ENCODE measurements at regions not wholly inside any gene's neighbourhood (a gene's known extent, or its start where the extent isn't known, plus 50 kb on each side); places are given as distances from the start of the nearest gene placed in this dataset.

DNA sequence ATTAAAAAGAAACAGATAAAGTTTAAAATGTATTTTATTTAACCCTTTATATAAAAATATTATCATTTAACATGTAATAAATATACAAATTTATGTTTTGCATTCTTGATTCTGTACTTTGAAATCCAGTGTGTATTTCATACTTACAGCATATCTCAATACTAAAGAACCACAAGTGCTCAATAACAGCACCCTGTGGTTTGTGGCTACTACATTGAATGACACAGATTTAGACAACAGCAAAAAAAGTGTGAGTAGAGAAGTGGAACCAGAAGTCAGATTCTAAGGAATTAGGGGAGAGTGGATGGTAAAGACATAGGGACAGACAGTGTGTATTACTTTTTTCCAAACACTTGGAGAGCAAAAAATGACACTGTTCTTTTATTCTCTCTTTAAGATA lies 524.5 kb downstream of the BMP2 start:
- no peaks in the 10 kb centered on the region for H3K27me3 ChIP-seq (ENCODE audit: control insufficient read depth, insufficient read depth, low read length)
- POLR2A ChIA-PET = interaction anchor here (0.6 kb wide), 1 partner anchor 188 kb away, joined by 3 read pairs; no protein-coding TSS in a partner anchor
- no peaks in the 10 kb centered on the region for H3K9me3 ChIP-seq (ENCODE audit: control insufficient read depth, insufficient read depth, low read depth, low read length)
- H3K27ac ChIP-seq (ENCODE audit: low read length) = no peak overlapping the region
- in situ Hi-C loops (cut with HindIII; ENCODE audit: low pct_unique_long_range_greater_than_20kb, low sequenced_read_pairs) (no loop called here), intact Hi-C loops (cut with micrococcal nuclease; ENCODE audit: unreplicated experiment) (no loop called here)
- TF ChIP-seq TCF7L2 (IDR thresholded peaks at IDR 0.05; ENCODE audit: low read depth, low read length) = no peak
- TF ChIP-seq REST (IDR thresholded peaks at IDR 0.05; ENCODE audit: insufficient read depth in 1 of 2, low read depth in 2 of 2, low read length in 1 of 2) = no peak
- TF ChIP-seq POLR2AphosphoS5 (IDR thresholded peaks at IDR 0.05; ENCODE audit: low read depth, low read length) = no peak
- TF ChIP-seq SIN3A (IDR thresholded peaks at IDR 0.05; ENCODE audit: borderline replicate concordance, insufficient read depth, low read depth, low read length) = no peak
- no peak for TF ChIP-seq CTCF (IDR thresholded peaks at IDR 0.05)
- no TSS peak for BruUV-seq (replicated peaks)
- CTCF ChIA-PET = no interaction called here
- no peaks in the 10 kb centered on the region for H3K4me1 ChIP-seq (ENCODE audit: control insufficient read depth, insufficient read depth, low read length)
- DNase-seq (ENCODE audit: low read depth, low spot score) (no peak), ATAC-seq (no peak)
- no peaks in the 10 kb centered on the region for H3K36me3 ChIP-seq (ENCODE audit: control insufficient read depth, insufficient read depth, low read length)
- H3K4me3 ChIP-seq (ENCODE audit: low read depth in 2 of 2, low read length in 2 of 2) = no peak overlapping the region

DNA sequence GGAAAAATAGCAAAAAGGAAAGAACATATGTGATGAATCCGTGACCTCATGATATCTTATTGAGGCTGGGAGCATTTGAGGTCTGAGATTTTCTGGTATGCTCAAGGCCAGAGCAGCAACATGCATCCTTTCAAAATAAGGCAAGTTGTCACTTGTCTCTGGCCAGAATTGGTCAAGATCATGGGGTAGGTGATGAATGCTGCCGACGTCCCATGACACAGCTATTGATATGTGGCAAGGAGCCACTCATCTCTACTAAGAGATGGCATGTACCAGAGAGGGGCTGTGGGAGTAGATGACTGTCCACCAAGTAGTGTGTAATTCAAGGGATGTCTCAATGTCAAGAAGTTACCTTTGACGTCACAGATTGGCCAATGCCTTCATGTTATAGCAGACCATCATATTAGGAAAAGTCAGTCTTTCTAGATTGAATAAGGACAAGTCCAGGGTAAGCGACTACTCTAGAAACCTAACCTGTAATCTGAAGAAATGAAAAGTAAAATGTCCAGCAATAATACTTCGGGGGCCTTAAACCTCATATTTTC lies 527.4 kb downstream of the BMP2 start:
- no peaks in the 10 kb centered on the region for H3K36me3 ChIP-seq (ENCODE audit: control insufficient read depth, insufficient read depth, low read length)
- in situ Hi-C loops (cut with HindIII; ENCODE audit: low pct_unique_long_range_greater_than_20kb, low sequenced_read_pairs) (no loop called here), intact Hi-C loops (cut with micrococcal nuclease; ENCODE audit: unreplicated experiment) (no loop called here)
- BruUV-seq (replicated peaks) = no TSS peak
- TF ChIP-seq SIN3A (IDR thresholded peaks at IDR 0.05; ENCODE audit: borderline replicate concordance, insufficient read depth, low read depth, low read length) (no peak), POLR2AphosphoS5 (IDR thresholded peaks at IDR 0.05; ENCODE audit: low read depth, low read length) (no peak), TCF7L2 (IDR thresholded peaks at IDR 0.05; ENCODE audit: low read depth, low read length) (no peak), CTCF (IDR thresholded peaks at IDR 0.05) (no peak), REST (IDR thresholded peaks at IDR 0.05; ENCODE audit: insufficient read depth in 1 of 2, low read depth in 2 of 2, low read length in 1 of 2) (no peak)
- no peak overlapping the region for H3K27ac ChIP-seq (ENCODE audit: low read length)
- no peaks in the 10 kb centered on the region for H3K4me1 ChIP-seq (ENCODE audit: control insufficient read depth, insufficient read depth, low read length)
- ATAC-seq (no peak), DNase-seq (ENCODE audit: low read depth, low spot score) (no peak)
- no peaks in the 10 kb centered on the region for H3K27me3 ChIP-seq (ENCODE audit: control insufficient read depth, insufficient read depth, low read length)
- no peaks in the 10 kb centered on the region for H3K9me3 ChIP-seq (ENCODE audit: control insufficient read depth, insufficient read depth, low read depth, low read length)
- ChIA-PET CTCF (no interaction called here), POLR2A (no interaction called here)
- no peak overlapping the region for H3K4me3 ChIP-seq (ENCODE audit: low read depth in 2 of 2, low read length in 2 of 2)

All from Panc1 (cell line).